Panc1 (cell line): ENCODE measurements at regions not wholly inside any gene's neighbourhood (a gene's known extent, or its start where the extent isn't known, plus 50 kb on each side); places are given as distances from the start of the nearest gene placed in this dataset.

ENCODE experiments used
- ATAC-seq: fragments of 200-7000 bp; cut with Tn5 transposase; 2 replicates; pipeline ENCODE4 v1.9.1; 2020; ENCODE audit warnings: mild to moderate bottlenecking, moderate library complexity
- BruUV-seq: library from RNA; stranded (reverse); fragments of 400-500 nt; replicated peaks from 2 replicates; lab custom pipeline; 2021; lab: Mats Ljungman, UMichigan
- CTCF ChIA-PET: fragments of 300-600 bp; sonication (Branson Sonifier 250); formaldehyde crosslinking; loops from one replicate; lab custom pipeline; 2022; ENCODE audit warnings: antibody characterized with exemption; lab: Charles Lee
- POLR2A ChIA-PET: fragments of 300-600 bp; sonication (Branson Sonifier 250); formaldehyde crosslinking; loops from one replicate; lab custom pipeline; 2022; ENCODE audit warnings: antibody characterized with exemption; lab: Charles Lee
- DNase-seq: peaks from one replicate; pipeline ENCODE4 v3.0.0-alpha.2; 2010; ENCODE audit warnings: low read depth, low spot score
- H3K27ac ChIP-seq: 2 replicates; pipeline ENCODE4 v1.5.1; 2011; ENCODE audit warnings: mild to moderate bottlenecking, low read length, inconsistent platforms
- H3K27me3 ChIP-seq: fragments of 200-500 bp; sonication (Bioruptor generic); 2 replicates; pipeline ENCODE4 v1.6.0; 2014; ENCODE audit warnings: low read length, inconsistent platforms; ENCODE audit not compliant: control insufficient read depth, insufficient read depth
- H3K36me3 ChIP-seq: fragments of 200-500 bp; sonication (Bioruptor generic); 2 replicates; pipeline ENCODE4 v1.5.1; 2014; ENCODE audit warnings: inconsistent platforms, mild to moderate bottlenecking, low read length, moderate library complexity; ENCODE audit not compliant: control insufficient read depth, insufficient read depth
- H3K4me1 ChIP-seq: 2 replicates; pipeline ENCODE4 v1.5.1; 2011; ENCODE audit warnings: inconsistent platforms, mild to moderate bottlenecking, low read length, moderate library complexity; ENCODE audit not compliant: control insufficient read depth, insufficient read depth
- H3K4me3 ChIP-seq, 2 experiments: 2 replicates each; pipeline ENCODE4 v1.5.1; 2011 to 2012; ENCODE audit warnings: low read depth in 2 of 2, low read length in 2 of 2, mild to moderate bottlenecking in 2 of 2, inconsistent platforms in 1 of 2, moderate library complexity in 1 of 2
- H3K9me3 ChIP-seq: fragments of 200-500 bp; sonication (Bioruptor generic); 2 replicates; pipeline ENCODE4 v1.5.1; 2014; ENCODE audit warnings: low read depth, mild to moderate bottlenecking, inconsistent platforms, low read length, moderate library complexity; ENCODE audit not compliant: control insufficient read depth, insufficient read depth
- POLR2AphosphoS5 ChIP-seq: IDR thresholded peaks from 2 replicates; pipeline ENCODE4 v1.6.1; 2012; ENCODE audit warnings: mild to moderate bottlenecking, low read depth, low read length, moderate library complexity
- SIN3A ChIP-seq: IDR thresholded peaks from 2 replicates; pipeline ENCODE4 v1.6.1; 2012; ENCODE audit warnings: low read depth, mild to moderate bottlenecking, low read length, moderate library complexity, borderline replicate concordance; ENCODE audit not compliant: insufficient read depth
- TCF7L2 ChIP-seq: IDR thresholded peaks from 2 replicates; pipeline ENCODE4 v1.6.1; 2011; ENCODE audit warnings: mild to moderate bottlenecking, low read depth, low read length, inconsistent platforms
- in situ Hi-C: cut with HindIII; loops from 2 replicates; pipeline ENCODE4 v1.10.0; 2016; ENCODE audit warnings: low sequenced_read_pairs, low pct_unique_long_range_greater_than_20kb
- intact Hi-C: fragments of 100-400 bp; cut with micrococcal nuclease; formaldehyde crosslinking; loops from one replicate; pipeline ENCODE4 v1.10.0; 2022; ENCODE audit not compliant: unreplicated experiment
- TF ChIP-seq, protein P1 (sequence below), 2 experiments: IDR thresholded peaks; 2 replicates each; pipeline ENCODE4 v1.6.1; 2011 to 2012; ENCODE audit warnings: low read depth in 2 of 2, control low read depth in 1 of 2, low read length in 1 of 2, mild to moderate bottlenecking in 1 of 2, moderate library complexity in 1 of 2; ENCODE audit not compliant: insufficient read depth in 1 of 2
- TF ChIP-seq, protein P2 (sequence below): fragments of 450-650 bp; IDR thresholded peaks from 2 replicates; pipeline ENCODE4 v1.5.1; 2017; ENCODE audit warnings: mild to moderate bottlenecking

DNA sequence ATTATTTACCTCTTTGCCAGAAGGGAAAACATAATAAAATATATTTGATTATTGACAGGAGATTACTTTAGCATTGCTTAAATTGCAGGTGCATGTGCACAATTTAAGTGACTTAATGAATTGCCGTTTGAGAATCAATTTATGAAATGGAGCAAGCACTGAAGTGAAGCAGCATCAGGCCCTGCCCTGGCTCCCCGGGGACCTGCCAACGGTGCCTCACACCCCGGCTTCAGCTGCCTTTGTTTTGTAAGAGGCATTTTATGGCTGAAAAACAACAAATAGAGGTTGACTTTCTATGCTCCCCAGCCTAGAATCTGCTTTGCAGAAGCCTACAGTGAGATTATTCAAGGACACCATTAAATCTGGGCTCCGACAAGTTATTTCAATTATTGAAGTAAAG lies 359.1 kb upstream of the IRX4 start:
- TF ChIP-seq SIN3A: no peak
- TF ChIP-seq, protein P1, sequence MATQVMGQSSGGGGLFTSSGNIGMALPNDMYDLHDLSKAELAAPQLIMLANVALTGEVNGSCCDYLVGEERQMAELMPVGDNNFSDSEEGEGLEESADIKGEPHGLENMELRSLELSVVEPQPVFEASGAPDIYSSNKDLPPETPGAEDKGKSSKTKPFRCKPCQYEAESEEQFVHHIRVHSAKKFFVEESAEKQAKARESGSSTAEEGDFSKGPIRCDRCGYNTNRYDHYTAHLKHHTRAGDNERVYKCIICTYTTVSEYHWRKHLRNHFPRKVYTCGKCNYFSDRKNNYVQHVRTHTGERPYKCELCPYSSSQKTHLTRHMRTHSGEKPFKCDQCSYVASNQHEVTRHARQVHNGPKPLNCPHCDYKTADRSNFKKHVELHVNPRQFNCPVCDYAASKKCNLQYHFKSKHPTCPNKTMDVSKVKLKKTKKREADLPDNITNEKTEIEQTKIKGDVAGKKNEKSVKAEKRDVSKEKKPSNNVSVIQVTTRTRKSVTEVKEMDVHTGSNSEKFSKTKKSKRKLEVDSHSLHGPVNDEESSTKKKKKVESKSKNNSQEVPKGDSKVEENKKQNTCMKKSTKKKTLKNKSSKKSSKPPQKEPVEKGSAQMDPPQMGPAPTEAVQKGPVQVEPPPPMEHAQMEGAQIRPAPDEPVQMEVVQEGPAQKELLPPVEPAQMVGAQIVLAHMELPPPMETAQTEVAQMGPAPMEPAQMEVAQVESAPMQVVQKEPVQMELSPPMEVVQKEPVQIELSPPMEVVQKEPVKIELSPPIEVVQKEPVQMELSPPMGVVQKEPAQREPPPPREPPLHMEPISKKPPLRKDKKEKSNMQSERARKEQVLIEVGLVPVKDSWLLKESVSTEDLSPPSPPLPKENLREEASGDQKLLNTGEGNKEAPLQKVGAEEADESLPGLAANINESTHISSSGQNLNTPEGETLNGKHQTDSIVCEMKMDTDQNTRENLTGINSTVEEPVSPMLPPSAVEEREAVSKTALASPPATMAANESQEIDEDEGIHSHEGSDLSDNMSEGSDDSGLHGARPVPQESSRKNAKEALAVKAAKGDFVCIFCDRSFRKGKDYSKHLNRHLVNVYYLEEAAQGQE (IDR thresholded peaks at IDR 0.05; ENCODE audit: insufficient read depth in 1 of 2, low read depth in 2 of 2, low read length in 1 of 2): no peak
- TF ChIP-seq POLR2AphosphoS5: no peak
- TF ChIP-seq, protein P2, sequence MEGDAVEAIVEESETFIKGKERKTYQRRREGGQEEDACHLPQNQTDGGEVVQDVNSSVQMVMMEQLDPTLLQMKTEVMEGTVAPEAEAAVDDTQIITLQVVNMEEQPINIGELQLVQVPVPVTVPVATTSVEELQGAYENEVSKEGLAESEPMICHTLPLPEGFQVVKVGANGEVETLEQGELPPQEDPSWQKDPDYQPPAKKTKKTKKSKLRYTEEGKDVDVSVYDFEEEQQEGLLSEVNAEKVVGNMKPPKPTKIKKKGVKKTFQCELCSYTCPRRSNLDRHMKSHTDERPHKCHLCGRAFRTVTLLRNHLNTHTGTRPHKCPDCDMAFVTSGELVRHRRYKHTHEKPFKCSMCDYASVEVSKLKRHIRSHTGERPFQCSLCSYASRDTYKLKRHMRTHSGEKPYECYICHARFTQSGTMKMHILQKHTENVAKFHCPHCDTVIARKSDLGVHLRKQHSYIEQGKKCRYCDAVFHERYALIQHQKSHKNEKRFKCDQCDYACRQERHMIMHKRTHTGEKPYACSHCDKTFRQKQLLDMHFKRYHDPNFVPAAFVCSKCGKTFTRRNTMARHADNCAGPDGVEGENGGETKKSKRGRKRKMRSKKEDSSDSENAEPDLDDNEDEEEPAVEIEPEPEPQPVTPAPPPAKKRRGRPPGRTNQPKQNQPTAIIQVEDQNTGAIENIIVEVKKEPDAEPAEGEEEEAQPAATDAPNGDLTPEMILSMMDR: no peak
- TF ChIP-seq TCF7L2: no peak
- no peaks in the 10 kb centered on the region for H3K9me3 ChIP-seq
- BruUV-seq: no TSS peak
- no peak overlapping the region for H3K27ac ChIP-seq
- POLR2A ChIA-PET: no interaction called here
- H3K36me3 ChIP-seq: no peaks in the 10 kb centered on the region
- intact Hi-C loops: no loop called here
- H3K27me3 ChIP-seq: no peaks in the 10 kb centered on the region
- no peaks in the 10 kb centered on the region for H3K4me1 ChIP-seq
- in situ Hi-C loops: no loop called here
- CTCF ChIA-PET: no interaction called here
- H3K4me3 ChIP-seq: no peak overlapping the region
- no peak for DNase-seq
- ATAC-seq: no peak

DNA sequence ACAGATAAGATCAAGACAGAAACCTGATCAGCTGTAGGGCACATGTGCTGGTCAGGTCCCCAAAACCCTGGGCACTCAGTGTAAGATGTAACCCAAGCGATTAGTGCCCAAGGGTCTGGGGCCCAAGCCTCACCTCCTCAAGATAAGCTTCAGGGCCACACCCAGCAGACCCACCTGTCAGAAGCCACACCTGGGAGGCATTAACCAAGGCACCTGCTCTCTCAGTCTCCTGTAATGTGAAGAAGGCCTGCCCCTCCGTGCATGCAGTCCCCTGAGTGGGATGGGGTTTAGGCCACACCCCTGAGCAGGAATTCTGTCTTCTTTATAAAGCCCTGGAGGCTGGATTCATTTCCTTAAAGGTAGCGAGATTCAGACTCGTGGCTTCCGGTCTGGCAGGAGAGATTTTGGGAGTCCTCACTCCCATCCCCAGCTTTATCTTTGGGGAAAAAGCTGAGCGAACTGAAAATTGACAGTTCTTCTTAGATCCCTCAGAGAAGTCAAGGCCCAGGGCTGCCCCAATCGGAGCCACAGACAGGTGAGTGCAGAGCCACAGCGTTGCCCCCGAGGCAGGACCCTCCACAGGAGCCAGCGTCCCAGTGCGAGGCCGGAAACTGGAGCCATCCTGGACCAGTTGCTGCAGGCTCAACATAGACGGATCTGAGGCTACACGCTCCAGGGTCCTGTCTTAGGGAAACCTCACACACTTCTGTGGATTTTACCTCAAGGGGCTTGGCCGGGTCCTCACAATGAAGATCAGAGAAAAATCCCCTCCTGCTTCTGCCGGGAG lies 357.6 kb upstream of the IRX4 start:
- Histone ChIP-seq H3K9me3 (no peaks in the 10 kb centered on the region), H3K27ac (no peak overlapping the region), H3K36me3 (no peaks in the 10 kb centered on the region), H3K4me1 (no peaks in the 10 kb centered on the region), H3K4me3 (no peak overlapping the region), H3K27me3 (no peaks in the 10 kb centered on the region)
- ChIA-PET POLR2A (no interaction called here), CTCF (no interaction called here)
- TF ChIP-seq TCF7L2 (no peak), POLR2AphosphoS5 (no peak), SIN3A (no peak)
- TF ChIP-seq, protein P1 (IDR thresholded peaks at IDR 0.05; ENCODE audit: insufficient read depth in 1 of 2, low read depth in 2 of 2, low read length in 1 of 2): no peak
- TF ChIP-seq, protein P2: no peak
- intact Hi-C loops: no loop called here
- no TSS peak for BruUV-seq
- in situ Hi-C loops: no loop called here
- DNase-seq: no peak
- no peak for ATAC-seq
